NOMO-1 (cell line): ENCODE measurements at regions not wholly inside any gene's neighbourhood (a gene's known extent, or its start where the extent isn't known, plus 50 kb on each side); places are given as distances from the start of the nearest gene placed in this dataset.
"Not testable (repeated sequence)": the region's sequence is repeated elsewhere in the genome, so short reads cannot be mapped to it uniquely, and the experiment has no call there.

Experiments used
- DNase-seq, 2 experiments: peaks; one replicate each; lab custom pipeline; 2025; ENCODE audit not compliant: unreplicated experiment in 2 of 2; lab: John Stamatoyannopoulos, UW

DNA sequence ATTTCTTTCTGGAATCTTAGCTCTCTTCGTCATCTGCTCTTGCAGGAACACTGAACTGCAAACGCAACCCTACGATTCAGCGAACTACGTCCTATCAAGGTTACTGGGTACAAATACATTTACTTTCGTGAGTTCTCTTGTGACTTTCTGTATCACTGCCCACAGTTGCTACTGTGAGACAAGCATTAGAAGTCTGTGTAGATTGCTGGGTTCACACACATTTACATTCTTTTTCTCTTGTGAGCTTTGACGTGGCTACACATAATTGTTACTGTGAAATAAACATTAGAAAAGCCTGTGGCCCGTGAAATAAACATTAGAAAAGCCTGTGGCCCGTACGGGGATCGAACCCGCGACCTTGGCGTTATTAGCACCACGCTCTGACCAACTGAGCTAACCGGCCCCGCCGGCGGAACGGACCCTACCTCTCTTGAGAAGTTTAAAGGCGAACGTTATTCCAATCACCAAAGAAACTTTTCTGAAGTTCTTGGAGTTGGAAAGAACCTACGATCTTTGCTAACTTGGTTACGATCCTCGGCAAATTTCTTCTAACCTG lies 61.2 kb upstream of the ZNF322 start:
- not testable (repeated sequence) for DNase-seq

DNA sequence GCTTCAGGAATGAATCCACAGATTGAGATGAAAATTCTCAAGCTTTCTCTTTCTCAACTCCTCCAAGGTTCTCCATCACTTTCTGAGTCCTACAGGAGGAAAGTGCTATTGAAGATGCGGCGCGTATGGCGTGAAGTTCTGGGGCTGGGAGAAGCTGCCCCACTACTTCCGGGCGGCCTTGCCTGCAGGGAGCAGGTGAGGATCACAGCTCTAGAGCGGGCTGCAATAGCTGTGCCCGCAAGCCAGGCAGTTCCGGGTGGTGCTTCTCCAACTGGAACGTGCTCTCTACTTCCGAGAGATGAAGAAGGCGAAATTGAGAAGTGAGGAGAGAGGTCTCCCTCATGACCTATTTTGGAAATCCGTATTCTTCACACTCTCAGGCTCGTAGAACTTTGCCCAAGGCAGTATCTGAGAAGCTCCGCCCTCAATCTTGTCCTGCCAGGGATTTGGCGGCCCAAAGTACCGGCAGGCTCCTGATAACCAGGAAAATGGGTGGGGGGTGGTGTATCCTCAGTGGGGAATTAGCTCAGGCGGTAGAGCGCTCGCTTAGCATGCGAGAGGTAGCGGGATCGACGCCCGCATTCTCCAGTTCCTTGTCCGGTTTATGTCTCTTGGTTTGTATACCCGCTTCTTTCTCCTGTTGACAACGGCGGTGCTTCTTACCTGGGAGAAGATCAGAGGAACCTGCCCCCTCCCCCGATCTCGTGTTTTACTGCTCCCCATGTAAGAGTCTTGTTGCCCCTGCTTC lies 70.6 kb upstream of the ZNF322 start:
- DNase-seq = not testable (repeated sequence)

DNA sequence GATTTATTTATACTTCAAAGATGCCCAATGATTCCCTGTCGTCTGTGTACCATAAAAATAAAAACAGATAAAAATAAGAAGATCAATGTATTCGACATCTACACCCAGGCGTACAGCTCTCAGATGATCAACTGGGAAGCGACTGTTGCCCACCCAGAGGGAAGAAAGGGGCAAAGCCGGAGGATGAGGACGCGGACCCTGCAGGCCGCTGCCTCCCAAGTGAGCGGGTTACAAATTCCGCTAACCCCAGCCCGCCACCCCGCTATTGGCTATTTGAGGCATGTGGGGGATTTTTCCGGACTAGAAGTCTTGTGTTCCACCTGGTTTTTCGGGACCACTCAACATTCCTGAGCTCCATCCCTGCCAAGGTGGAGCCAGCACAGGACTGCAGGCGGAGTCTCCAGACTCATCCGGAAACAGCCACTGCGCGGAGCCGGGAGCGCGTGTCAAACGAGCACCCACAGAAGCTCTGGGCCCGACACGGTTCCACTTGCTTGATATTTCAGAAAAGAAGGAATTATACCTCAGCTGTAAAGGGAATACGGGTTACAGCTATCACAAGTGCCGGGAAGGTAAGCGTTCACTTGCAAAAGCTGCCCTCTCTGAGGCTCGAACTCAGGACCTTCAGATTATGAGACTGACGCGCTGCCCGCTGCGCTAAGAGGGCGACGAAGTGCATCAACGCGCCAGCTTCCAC lies 75.4 kb upstream of the ZNF322 start:
- not testable (repeated sequence) for DNase-seq

DNA sequence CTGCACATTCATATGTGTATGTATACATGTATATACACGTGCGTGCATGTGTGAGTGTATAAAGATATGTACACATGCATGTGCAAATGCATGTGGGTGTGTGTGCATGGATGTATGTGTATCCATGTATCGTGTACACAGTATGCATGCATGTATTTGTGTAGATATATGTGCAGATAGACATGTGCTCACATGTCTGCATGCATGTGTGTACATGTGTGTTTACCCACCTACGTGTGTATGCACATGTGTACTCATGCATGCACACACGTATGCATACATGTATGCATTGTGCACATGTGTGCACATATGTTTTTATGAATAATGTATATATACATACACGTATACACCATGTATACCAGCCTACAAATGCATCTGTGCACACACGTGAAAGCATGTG lies 80.3 kb upstream of the ZNF322 start:
- no peak for DNase-seq

DNA sequence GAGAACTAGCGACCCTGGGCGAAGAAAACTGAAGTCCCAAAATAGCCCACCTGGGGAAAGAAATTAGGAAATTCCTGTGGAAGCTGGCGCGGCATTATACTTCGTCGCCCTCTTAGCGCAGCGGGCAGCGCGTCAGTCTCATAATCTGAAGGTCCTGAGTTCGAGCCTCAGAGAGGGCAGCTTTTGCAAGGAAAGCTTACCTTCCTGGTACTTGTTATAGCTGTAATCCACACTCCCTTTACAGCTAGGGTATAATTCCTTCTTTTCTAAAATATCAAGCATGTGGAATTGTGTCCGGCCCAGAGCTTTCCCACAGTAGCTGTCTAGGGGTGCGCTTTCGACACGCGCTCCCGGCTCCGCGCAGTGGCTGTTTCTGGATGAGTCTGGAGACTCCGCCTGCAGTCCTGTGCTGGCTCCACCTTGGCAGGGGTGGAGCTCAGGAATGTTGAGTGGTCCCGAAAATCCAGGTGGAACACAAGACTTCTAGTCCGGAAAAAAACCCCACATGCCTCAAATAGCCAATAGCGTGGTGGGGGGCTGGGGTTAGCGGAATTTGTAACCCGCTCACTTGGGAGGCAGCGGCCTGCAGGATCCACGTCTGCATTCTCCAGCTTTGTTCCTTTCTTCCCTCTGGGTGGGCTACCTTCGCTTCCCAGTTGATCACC lies 83.7 kb upstream of the ZNF322 start:
- DNase-seq = no peak

DNA sequence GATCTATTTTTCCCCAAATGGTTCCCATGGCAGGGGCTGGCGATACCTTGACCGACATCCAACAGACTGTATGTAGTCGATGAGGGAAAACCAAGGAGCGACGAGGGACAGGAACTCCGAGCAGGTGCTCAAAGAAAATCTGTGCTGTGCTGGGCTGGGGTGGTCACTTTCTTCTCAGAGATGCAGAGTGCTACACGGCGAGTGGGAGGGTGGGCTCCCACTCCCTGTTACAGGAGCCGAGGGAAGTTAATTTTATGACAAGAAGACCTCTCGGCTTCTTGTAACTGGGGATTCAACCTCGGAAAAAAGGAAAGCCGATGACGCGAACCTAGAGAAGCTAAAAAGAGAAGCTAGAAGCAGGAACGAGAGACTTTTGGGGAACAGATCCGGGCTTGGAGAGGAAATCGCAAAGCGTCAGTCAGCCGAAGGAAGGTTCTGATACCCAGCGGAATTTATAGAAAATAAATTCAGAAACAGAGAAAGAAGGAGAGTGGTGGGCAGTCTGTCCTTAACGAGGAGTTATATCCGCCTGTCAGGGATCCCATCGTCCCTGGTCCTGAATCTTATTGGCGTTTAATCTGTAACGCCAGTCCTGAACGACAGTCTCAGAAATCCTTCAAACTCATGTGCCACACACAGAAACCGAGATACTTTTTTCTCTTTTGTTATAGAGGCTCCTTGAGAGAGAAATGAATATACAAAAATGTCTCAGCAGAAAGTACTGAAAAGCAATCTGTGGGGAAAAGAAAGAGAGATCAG lies 84.6 kb upstream of the ZNF322 start:
- no peak for DNase-seq

DNA sequence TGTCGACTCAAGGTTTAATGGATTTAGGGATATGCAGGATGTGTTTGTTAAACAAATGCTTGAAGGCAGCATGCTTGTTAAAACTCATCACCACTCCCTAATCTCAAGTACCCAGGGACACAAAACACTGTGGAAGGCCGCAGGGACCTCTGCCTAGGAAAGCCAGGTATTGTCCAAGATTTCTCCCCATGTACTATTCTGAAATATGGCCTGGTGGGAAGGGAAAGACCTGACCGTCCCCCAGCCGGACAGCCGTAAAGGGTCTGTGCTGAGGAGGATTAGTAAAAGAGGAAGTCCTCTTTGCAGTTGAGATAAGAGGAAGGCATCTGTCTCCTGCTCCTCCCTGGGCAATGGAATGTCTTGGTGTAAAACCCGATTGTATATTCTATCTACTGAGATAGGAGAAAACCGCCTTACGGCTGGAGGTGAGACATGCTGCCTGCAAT lies 85.3 kb upstream of the ZNF322 start:
- DNase-seq = not testable (repeated sequence)

DNA sequence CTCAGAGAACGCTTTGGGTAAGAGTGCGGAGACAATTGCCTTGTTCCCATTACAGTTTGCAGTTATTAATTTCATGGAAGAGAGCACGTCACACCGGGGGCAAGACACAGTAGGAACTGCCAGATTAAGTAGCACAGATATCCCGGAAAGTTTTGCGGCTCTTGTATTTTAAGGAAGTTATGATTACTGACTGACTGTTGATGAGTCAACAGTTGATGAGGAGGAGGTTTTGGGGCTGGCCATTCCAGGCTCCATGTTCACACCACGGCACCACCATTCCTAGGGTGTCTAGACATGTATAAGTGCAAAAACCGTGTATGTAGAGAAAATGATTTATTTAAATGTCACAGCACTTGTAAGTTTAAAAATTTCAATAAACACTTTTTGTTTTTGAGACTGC lies 86.4 kb upstream of the ZNF322 start:
- not testable (repeated sequence) for DNase-seq

DNA sequence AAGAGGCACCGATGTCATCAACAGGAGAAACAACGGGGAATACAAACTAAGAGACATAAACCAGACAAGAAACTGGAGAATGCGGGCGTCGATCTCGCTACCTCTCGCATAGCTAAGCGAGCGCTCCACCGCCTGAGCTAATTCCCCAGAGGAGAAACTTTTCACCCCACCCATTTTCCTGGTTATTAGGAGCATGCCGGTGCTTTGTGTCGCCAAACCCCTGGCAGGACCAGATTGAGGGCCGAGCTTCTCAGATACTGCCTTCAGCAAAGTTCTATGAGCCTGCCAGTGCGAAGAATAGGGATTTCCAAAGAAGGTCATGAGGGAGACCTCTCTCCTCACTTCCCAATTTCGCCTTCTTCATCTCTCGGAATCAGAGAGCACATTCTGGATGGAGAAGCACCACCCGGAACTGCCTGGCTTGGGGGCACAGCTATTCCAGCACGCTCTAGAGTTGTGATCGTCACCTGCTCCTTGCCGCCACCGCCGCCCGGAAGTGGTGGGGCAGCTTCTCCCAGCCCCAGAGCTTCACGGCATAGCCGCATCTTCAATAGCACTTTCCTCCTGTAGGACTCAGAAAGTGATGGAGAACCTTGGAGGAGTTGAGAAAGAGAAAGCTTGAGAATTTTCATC lies 89.7 kb upstream of the ZNF322 start:
- DNase-seq = not testable (repeated sequence)

DNA sequence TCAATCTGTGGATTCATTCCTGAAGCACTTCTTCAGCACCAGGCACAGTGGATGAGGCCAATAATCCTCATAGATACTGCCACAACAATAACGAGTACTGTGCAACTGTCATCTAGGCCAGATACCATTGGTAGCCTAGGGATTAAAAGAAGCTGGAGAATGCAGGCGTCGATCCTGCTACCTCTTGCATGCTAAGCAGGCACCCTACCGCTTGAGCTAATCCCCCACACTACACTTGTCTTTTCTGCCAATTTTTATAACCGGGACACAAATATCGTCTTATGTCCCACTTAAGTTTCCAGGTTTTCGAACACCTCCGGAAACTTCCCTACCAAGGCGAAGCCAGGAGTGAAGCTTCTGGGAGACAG lies 90.2 kb upstream of the ZNF322 start:
- DNase-seq = not testable (repeated sequence)

DNA sequence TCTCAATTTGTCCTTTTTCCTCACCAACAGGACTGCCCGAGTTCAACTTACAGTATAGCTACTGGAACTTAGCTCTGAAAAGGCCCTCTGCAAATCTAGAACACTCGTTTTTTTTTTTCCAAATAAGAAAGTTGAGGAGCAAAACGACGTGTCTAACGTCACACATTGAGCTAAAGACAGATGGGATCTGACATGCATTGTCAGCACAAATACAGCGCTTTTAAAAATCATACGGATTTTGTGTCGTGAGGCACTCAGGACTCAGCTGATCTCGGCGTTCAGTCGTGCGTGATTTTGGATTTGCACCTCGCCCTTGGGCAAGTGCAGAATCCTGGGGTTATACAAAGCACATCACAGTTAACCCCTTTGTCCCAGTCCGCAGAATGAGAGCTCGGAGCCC lies 94.7 kb upstream of the ZNF322 start:
- no peak for DNase-seq

DNA sequence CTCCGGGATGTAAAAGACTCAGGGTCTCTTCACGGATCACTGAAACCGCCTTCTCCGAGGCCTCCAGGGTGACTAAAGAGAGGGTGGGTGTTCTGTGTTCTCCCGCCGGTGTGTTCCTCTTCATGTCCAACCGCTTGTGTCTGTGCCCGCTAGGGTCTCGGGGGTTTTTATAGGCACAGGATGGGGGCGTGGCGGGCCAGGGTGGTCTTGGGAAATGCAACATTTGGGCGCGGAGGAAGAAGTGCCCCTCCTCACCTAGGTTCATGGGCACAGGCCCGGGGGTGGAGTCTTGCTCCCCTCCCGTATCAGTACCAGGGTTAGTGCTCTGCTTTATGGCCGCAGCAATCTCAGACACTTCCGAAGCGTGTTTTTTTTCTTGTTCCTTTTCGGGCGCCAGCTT lies 95.3 kb upstream of the ZNF322 start:
- not testable (repeated sequence) for DNase-seq

DNA sequence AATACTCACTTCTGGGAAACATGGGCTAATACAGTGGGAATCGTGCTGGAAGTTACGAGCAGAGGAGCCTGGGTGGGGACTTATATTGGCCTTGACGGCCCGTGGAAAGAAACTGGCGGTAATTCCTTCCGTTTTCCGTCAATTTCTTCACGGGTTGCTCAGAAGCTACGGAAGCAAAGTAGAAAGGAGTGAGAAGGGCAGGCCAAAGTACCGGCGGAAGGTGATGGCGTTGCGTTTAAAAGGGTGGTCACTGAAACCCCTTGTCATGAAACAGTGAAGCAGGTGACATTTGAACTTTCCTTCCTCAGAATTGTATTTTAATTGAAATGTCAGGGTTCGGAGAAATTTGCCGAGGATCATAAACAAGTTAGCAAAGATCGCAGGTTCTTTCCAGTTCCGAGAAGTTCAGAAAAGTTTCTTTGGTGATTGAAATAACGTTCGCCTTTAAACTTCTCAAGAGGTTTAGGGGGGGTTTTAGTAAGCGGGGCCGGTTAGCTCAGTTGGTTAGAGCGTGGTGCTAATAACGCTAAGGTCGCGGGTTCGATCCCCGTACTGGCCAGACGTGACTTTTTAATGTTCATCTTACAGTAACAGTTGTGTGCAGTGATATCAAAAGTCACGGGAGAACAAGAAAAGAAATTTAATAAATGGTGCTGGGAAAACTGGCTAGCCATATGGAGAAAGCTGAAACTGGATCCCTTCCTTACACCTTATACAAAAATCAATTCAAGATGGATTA lies 96.7 kb upstream of the ZNF322 start:
- DNase-seq = not testable (repeated sequence)

DNA sequence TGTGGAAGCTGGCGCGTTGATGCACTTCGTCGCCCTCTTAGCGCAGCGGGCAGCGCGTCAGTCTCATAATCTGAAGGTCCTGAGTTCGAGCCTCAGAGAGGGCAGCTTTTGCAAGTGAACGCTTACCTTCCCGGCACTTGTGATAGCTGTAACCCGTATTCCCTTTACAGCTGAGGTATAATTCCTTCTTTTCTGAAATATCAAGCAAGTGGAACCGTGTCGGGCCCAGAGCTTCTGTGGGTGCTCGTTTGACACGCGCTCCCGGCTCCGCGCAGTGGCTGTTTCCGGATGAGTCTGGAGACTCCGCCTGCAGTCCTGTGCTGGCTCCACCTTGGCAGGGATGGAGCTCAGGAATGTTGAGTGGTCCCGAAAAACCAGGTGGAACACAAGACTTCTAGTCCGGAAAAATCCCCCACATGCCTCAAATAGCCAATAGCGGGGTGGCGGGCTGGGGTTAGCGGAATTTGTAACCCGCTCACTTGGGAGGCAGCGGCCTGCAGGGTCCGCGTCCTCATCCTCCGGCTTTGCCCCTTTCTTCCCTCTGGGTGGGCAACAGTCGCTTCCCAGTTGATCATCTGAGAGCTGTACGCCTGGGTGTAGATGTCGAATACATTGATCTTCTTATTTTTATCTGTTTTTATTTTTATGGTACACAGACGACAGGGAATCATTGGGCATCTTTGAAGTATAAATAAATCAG lies 106.8 kb upstream of the ZNF322 start:
- DNase-seq = not testable (repeated sequence)

DNA sequence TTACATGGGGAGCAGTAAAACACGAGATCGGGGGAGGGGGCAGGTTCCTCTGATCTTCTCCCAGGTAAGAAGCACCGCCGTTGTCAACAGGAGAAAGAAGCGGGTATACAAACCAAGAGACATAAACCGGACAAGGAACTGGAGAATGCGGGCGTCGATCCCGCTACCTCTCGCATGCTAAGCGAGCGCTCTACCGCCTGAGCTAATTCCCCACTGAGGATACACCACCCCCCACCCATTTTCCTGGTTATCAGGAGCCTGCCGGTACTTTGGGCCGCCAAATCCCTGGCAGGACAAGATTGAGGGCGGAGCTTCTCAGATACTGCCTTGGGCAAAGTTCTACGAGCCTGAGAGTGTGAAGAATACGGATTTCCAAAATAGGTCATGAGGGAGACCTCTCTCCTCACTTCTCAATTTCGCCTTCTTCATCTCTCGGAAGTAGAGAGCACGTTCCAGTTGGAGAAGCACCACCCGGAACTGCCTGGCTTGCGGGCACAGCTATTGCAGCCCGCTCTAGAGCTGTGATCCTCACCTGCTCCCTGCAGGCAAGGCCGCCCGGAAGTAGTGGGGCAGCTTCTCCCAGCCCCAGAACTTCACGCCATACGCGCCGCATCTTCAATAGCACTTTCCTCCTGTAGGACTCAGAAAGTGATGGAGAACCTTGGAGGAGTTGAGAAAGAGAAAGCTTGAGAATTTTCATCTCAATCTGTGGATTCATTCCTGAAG lies 111.6 kb upstream of the ZNF322 start:
- not testable (repeated sequence) for DNase-seq

DNA sequence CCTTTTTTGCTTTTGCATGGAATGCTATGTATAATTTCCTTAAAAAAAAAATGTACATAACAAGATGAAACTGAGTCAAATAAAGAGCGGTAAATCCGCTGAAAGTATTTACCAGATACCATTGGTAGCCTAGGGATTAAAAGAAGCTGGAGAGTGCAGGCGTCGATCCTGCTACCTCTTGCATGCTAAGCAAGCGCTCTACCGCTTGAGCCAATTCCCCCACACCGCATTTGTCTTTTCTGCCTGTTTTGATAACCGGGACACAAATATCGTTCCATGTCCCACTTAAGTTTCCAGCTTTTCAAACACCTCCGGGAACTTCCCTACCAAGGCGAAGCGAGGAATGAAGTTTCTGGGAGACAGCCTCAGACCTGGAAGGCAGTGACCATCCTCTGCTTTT lies 113.9 kb upstream of the ZNF322 start:
- not testable (repeated sequence) for DNase-seq

DNA sequence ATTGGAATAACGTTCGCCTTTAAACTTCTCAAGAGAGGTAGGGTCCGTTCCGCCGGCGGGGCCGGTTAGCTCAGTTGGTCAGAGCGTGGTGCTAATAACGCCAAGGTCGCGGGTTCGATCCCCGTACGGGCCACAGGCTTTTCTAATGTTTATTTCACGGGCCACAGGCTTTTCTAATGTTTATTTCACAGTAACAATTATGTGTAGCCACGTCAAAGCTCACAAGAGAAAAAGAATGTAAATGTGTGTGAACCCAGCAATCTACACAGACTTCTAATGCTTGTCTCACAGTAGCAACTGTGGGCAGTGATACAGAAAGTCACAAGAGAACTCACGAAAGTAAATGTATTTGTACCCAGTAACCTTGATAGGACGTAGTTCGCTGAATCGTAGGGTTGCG lies 121.0 kb upstream of the ZNF322 start:
- not testable (repeated sequence) for DNase-seq
